ENCODE measurements at regions not wholly inside any gene's neighbourhood (a gene's known extent, or its start where the extent isn't known, plus 50 kb on each side); places are given as distances from the start of the nearest gene placed in this dataset.

DNA sequence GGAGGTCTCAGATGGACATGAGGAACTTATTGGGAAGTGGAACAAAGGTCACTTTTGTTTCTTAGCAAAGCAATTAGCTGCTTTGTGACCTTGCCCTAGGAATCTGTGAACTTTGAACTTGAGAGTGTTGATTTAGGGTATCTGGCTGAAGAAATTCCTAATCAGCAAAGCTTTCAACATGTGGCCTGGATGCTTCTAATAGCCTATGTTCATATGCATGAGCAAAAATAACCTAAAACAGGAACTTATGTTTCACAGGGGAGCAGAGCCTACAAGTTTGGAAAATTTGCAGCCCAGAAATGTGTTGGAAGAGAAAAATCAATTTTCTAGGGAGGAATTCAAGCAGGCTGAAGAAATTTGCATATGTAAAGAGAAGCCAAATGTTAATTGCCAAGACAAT lies 405.8 kb upstream of the SALL3 start:
- Histone ChIP-seq H3K9ac (ENCODE audit: low read depth, low read length, poor library complexity) (no peak overlapping the region), H2BK12ac (ENCODE audit: low read length) (no peak overlapping the region), H4K8ac (ENCODE audit: low read depth, low read length) (no peak overlapping the region), H3K79me1 (ENCODE audit: low read depth, low read length) (no peaks in the 10 kb centered on the region), H2BK15ac (ENCODE audit: low read length) (no peak overlapping the region), H3K4me3 (ENCODE audit: low read length in 2 of 2) (no peak overlapping the region), H3K14ac (ENCODE audit: low read length) (no peak overlapping the region), H3K4ac (ENCODE audit: low read length) (no peak overlapping the region), H2AFZ (ENCODE audit: low read length) (no peak overlapping the region), H3K36me3 (replicated peaks in 1 of 2; ENCODE audit: control insufficient read depth in 2 of 2, insufficient read depth in 2 of 2, low read length in 2 of 2) (no peaks in the 10 kb centered on the region), H3K9me3 (replicated peaks in 1 of 2; ENCODE audit: control insufficient read depth in 2 of 2, insufficient read depth in 1 of 2, low read depth in 1 of 2, low read length in 2 of 2) (peaks cover 0 to 12% of the 10 kb centered on the region in 2 donors), H2BK120ac (ENCODE audit: low read depth, low read length) (no peak overlapping the region), H3K23ac (ENCODE audit: low read depth, low read length, poor library complexity) (no peak overlapping the region), H3K27ac (replicated peaks; ENCODE audit: low read length) (no peak overlapping the region), H3K4me2 (ENCODE audit: insufficient read depth, low read length, poor library complexity, severe bottlenecking) (no peak overlapping the region), H4K91ac (ENCODE audit: low read depth, low read length, poor library complexity) (no peak overlapping the region), H2AK5ac (ENCODE audit: low read depth, low read length) (no peak overlapping the region), H3K18ac (ENCODE audit: low read length) (no peak overlapping the region), H2BK5ac (ENCODE audit: low read length) (no peak overlapping the region), H3K27me3 (ENCODE audit: control insufficient read depth in 3 of 3, insufficient read depth in 3 of 3, low read depth in 1 of 3, low read length in 3 of 3) (no peaks in the 10 kb centered on the region), H3K4me1 (ENCODE audit: control insufficient read depth in 2 of 2, insufficient read depth in 1 of 2, low read depth in 1 of 2, low read length in 2 of 2) (no peaks in the 10 kb centered on the region)
- DNase-seq (ENCODE audit: low spot score), result no peak

DNA sequence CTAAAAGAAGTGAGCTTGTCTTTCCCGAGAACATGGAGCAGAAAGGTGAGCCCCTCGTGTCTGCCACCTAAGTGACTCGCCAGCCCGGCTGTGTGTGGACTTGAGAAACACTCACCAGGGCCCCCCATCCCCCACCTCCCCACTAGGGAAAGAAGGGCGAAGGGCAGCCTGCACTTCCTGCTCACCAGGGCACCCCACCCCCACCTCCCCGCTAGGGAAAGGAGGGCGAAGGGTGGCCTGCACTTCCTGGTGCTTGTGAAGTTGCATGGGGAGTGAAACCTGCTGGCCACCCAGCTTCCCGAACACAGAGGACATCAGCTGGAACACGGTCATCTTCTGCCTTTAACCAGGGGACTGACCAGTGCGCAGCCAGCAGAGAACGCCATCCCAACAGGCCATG lies 402.7 kb upstream of the SALL3 start:
- no peak overlapping the region for H3K27ac ChIP-seq (replicated peaks; ENCODE audit: low read length)
- H3K4me2 ChIP-seq (ENCODE audit: insufficient read depth, low read length, poor library complexity, severe bottlenecking), result no peak overlapping the region
- H2BK120ac ChIP-seq (ENCODE audit: low read depth, low read length), result no peak overlapping the region
- peak overlapping the region; percentile 24 for H3K9ac ChIP-seq (ENCODE audit: low read depth, low read length, poor library complexity)
- WGBS, 2 donors (ENCODE audit: extremely low coverage in 2 of 2, insufficient read length in 2 of 2, insufficient replicate concordance in 1 of 2), result no CpG with 5 or more reads among the region's 11 CpGs
- no peak overlapping the region for H4K8ac ChIP-seq (ENCODE audit: low read depth, low read length)
- H2BK15ac ChIP-seq (ENCODE audit: low read length), result no peak overlapping the region
- DNase-seq (ENCODE audit: low spot score), result no peak
- H3K36me3 ChIP-seq (replicated peaks in 1 of 2; ENCODE audit: control insufficient read depth in 2 of 2, insufficient read depth in 2 of 2, low read length in 2 of 2), result no peaks in the 10 kb centered on the region
- no peaks in the 10 kb centered on the region for H3K27me3 ChIP-seq (ENCODE audit: control insufficient read depth in 3 of 3, insufficient read depth in 3 of 3, low read depth in 1 of 3, low read length in 3 of 3)
- H4K91ac ChIP-seq (ENCODE audit: low read depth, low read length, poor library complexity), result peak overlapping the region; percentile 38
- H3K23ac ChIP-seq (ENCODE audit: low read depth, low read length, poor library complexity), result no peak overlapping the region
- peaks cover 0 to 11% of the 10 kb centered on the region in 2 donors for H3K9me3 ChIP-seq (replicated peaks in 1 of 2; ENCODE audit: control insufficient read depth in 2 of 2, insufficient read depth in 1 of 2, low read depth in 1 of 2, low read length in 2 of 2)
- H3K4me3 ChIP-seq (ENCODE audit: low read length in 2 of 2), result no peak overlapping the region
- no peak overlapping the region for H2AFZ ChIP-seq (ENCODE audit: low read length)
- no peak overlapping the region for H2AK5ac ChIP-seq (ENCODE audit: low read depth, low read length)
- H3K18ac ChIP-seq (ENCODE audit: low read length), result no peak overlapping the region
- H3K79me1 ChIP-seq (ENCODE audit: low read depth, low read length), result no peaks in the 10 kb centered on the region
- H2BK5ac ChIP-seq (ENCODE audit: low read length), result no peak overlapping the region
- H3K4me1 ChIP-seq (ENCODE audit: control insufficient read depth in 2 of 2, insufficient read depth in 1 of 2, low read depth in 1 of 2, low read length in 2 of 2), result no peaks in the 10 kb centered on the region
- no peak overlapping the region for H3K14ac ChIP-seq (ENCODE audit: low read length)
- H3K4ac ChIP-seq (ENCODE audit: low read length), result no peak overlapping the region
- no peak overlapping the region for H2BK12ac ChIP-seq (ENCODE audit: low read length)

DNA sequence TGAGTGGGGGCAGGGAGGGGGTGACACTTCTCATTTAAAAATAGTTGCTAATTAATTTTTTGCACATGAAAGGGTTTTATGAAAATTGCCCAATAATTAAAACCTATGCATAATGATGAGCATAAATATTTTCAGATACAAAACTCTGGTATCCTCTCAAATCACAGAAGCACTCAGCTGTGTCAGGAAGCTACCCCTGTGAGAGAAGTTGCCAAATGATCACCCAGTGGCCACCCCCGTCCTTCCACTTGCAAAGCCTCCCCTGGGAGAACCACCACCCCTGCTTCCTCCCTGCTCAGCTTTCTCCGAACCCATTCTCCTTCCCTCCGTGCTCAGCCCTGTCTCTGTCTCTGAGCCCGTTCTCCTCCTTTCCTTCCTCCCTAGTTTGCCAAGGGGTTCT lies 400.2 kb upstream of the SALL3 start:
- DNase-seq (ENCODE audit: low spot score), result no peak
- H3K9me3 ChIP-seq (replicated peaks in 1 of 2; ENCODE audit: control insufficient read depth in 2 of 2, insufficient read depth in 1 of 2, low read depth in 1 of 2, low read length in 2 of 2), result peaks cover 0 to 3% of the 10 kb centered on the region in 2 donors
- no peak overlapping the region for H2BK5ac ChIP-seq (ENCODE audit: low read length)
- no peak overlapping the region for H3K4ac ChIP-seq (ENCODE audit: low read length)
- no peak overlapping the region for H3K9ac ChIP-seq (ENCODE audit: low read depth, low read length, poor library complexity)
- no peak overlapping the region for H4K8ac ChIP-seq (ENCODE audit: low read depth, low read length)
- no peak overlapping the region for H4K91ac ChIP-seq (ENCODE audit: low read depth, low read length, poor library complexity)
- no peaks in the 10 kb centered on the region for H3K4me1 ChIP-seq (ENCODE audit: control insufficient read depth in 2 of 2, insufficient read depth in 1 of 2, low read depth in 1 of 2, low read length in 2 of 2)
- no peaks in the 10 kb centered on the region for H3K79me1 ChIP-seq (ENCODE audit: low read depth, low read length)
- no peak overlapping the region for H2AFZ ChIP-seq (ENCODE audit: low read length)
- no peaks in the 10 kb centered on the region for H3K36me3 ChIP-seq (replicated peaks in 1 of 2; ENCODE audit: control insufficient read depth in 2 of 2, insufficient read depth in 2 of 2, low read length in 2 of 2)
- no CpG with 5 or more reads among the region's 4 CpGs for WGBS, 2 donors (ENCODE audit: extremely low coverage in 2 of 2, insufficient read length in 2 of 2, insufficient replicate concordance in 1 of 2)
- no peaks in the 10 kb centered on the region for H3K27me3 ChIP-seq (ENCODE audit: control insufficient read depth in 3 of 3, insufficient read depth in 3 of 3, low read depth in 1 of 3, low read length in 3 of 3)
- H3K14ac ChIP-seq (ENCODE audit: low read length), result no peak overlapping the region
- H2BK12ac ChIP-seq (ENCODE audit: low read length), result no peak overlapping the region
- H2AK5ac ChIP-seq (ENCODE audit: low read depth, low read length), result no peak overlapping the region
- no peak overlapping the region for H3K4me2 ChIP-seq (ENCODE audit: insufficient read depth, low read length, poor library complexity, severe bottlenecking)
- H2BK120ac ChIP-seq (ENCODE audit: low read depth, low read length), result no peak overlapping the region
- H3K23ac ChIP-seq (ENCODE audit: low read depth, low read length, poor library complexity), result peak overlapping the region; percentile 25
- no peak overlapping the region for H3K27ac ChIP-seq (replicated peaks; ENCODE audit: low read length)
- H3K18ac ChIP-seq (ENCODE audit: low read length), result no peak overlapping the region
- H3K4me3 ChIP-seq (ENCODE audit: low read length in 2 of 2), result no peak overlapping the region
- no peak overlapping the region for H2BK15ac ChIP-seq (ENCODE audit: low read length)

DNA sequence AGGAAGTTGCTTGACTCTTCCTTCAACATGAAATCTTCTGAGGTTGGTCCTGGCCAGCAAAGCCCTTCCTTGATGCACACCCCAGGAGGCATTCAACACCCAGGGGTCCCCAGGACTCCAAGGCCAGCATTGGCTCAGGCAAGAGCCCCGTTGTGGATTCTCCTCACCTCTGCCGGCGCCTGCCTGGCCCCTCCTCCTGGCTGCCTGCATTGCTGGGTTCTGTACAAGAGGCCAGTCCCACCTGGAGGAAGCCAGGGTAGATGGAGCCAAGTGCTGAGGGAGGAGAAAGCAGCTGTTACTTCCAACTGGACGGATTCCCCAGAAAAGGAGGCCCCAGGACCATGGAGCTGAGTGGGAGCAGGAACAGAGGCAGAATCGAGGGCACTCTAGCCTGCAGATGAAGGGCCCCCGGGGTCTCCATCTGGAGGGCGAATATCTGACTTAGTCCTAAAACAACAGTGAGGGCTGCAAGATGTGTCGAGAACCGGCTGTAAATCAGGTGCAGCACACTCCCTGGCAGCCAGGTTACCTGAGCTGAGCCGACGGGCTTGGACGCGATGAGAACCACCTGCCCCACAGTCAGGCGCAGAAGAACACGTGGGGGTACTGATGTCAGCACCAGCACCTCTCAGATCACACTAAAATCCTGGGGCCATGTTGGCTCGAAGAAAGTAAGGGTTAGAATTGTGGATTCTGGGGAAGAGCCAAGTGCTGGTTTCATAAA lies 399.6 kb upstream of the SALL3 start:
- no peak overlapping the region for H3K18ac ChIP-seq (ENCODE audit: low read length)
- H3K4me2 ChIP-seq (ENCODE audit: insufficient read depth, low read length, poor library complexity, severe bottlenecking), result no peak overlapping the region
- H3K9ac ChIP-seq (ENCODE audit: low read depth, low read length, poor library complexity), result no peak overlapping the region
- no peak overlapping the region for H3K27ac ChIP-seq (replicated peaks; ENCODE audit: low read length)
- no peak overlapping the region for H2BK120ac ChIP-seq (ENCODE audit: low read depth, low read length)
- no peak overlapping the region for H4K8ac ChIP-seq (ENCODE audit: low read depth, low read length)
- H4K91ac ChIP-seq (ENCODE audit: low read depth, low read length, poor library complexity), result no peak overlapping the region
- no peak for DNase-seq (ENCODE audit: low spot score)
- H3K27me3 ChIP-seq (ENCODE audit: control insufficient read depth in 3 of 3, insufficient read depth in 3 of 3, low read depth in 1 of 3, low read length in 3 of 3), result no peaks in the 10 kb centered on the region
- H2BK12ac ChIP-seq (ENCODE audit: low read length), result no peak overlapping the region
- peak overlapping the region; percentile 25 for H3K23ac ChIP-seq (ENCODE audit: low read depth, low read length, poor library complexity)
- no peaks in the 10 kb centered on the region for H3K9me3 ChIP-seq (replicated peaks in 1 of 2; ENCODE audit: control insufficient read depth in 2 of 2, insufficient read depth in 1 of 2, low read depth in 1 of 2, low read length in 2 of 2)
- no peak overlapping the region for H3K4me3 ChIP-seq (ENCODE audit: low read length in 2 of 2)
- no peak overlapping the region for H3K14ac ChIP-seq (ENCODE audit: low read length)
- H2BK5ac ChIP-seq (ENCODE audit: low read length), result no peak overlapping the region
- no peaks in the 10 kb centered on the region for H3K4me1 ChIP-seq (ENCODE audit: control insufficient read depth in 2 of 2, insufficient read depth in 1 of 2, low read depth in 1 of 2, low read length in 2 of 2)
- H2AK5ac ChIP-seq (ENCODE audit: low read depth, low read length), result no peak overlapping the region
- H3K4ac ChIP-seq (ENCODE audit: low read length), result no peak overlapping the region
- H3K79me1 ChIP-seq (ENCODE audit: low read depth, low read length), result no peaks in the 10 kb centered on the region
- H2AFZ ChIP-seq (ENCODE audit: low read length), result no peak overlapping the region
- no peak overlapping the region for H2BK15ac ChIP-seq (ENCODE audit: low read length)
- WGBS, 2 donors (ENCODE audit: extremely low coverage in 2 of 2, insufficient read length in 2 of 2, insufficient replicate concordance in 1 of 2), result no CpG with 5 or more reads among the region's 16 CpGs
- H3K36me3 ChIP-seq (replicated peaks in 1 of 2; ENCODE audit: control insufficient read depth in 2 of 2, insufficient read depth in 2 of 2, low read length in 2 of 2), result no peaks in the 10 kb centered on the region

Data from neuronal stem cell (in vitro differentiated cells).